Retinal pigment epithelial cell (primary cell): ENCODE measurements at regions not wholly inside any gene's neighbourhood (a gene's known extent, or its start where the extent isn't known, plus 50 kb on each side); places are given as distances from the start of the nearest gene placed in this dataset.

Source experiments
- DNase-seq: peaks from one replicate; pipeline ENCODE4 v3.0.0-alpha.2; 2010; ENCODE audit warnings: low read depth
- H3K4me3 ChIP-seq: 2 replicates; pipeline ENCODE4 v1.5.1; 2011; ENCODE audit warnings: mild to moderate bottlenecking, low read length, control low read depth, moderate library complexity
- TF ChIP-seq, protein P1 (sequence below): conservative IDR thresholded peaks from 2 replicates; pipeline ENCODE4 v1.5.1; 2011; ENCODE audit warnings: low read depth, low read length, control low read depth, inconsistent platforms

DNA sequence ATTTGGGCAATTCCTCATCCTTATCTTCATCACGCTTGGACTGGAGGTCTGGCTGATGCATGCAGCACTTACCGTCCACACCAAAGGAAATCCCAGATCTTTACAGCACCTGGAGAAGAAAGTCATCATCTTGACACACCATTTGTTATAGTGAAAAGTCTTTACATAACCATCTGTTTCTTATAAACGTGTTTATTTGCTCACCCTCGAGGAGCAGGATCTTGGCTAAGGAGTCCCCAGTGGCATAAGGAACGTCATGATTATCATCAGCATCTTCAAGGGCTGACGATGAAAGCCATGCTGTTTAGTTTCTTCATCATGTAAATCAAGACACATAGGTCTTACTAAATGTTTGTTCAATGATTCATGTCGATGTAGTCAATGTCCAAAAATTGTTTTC is 248.8 kb upstream of the ELAC2 start:
- TF ChIP-seq, protein P1, sequence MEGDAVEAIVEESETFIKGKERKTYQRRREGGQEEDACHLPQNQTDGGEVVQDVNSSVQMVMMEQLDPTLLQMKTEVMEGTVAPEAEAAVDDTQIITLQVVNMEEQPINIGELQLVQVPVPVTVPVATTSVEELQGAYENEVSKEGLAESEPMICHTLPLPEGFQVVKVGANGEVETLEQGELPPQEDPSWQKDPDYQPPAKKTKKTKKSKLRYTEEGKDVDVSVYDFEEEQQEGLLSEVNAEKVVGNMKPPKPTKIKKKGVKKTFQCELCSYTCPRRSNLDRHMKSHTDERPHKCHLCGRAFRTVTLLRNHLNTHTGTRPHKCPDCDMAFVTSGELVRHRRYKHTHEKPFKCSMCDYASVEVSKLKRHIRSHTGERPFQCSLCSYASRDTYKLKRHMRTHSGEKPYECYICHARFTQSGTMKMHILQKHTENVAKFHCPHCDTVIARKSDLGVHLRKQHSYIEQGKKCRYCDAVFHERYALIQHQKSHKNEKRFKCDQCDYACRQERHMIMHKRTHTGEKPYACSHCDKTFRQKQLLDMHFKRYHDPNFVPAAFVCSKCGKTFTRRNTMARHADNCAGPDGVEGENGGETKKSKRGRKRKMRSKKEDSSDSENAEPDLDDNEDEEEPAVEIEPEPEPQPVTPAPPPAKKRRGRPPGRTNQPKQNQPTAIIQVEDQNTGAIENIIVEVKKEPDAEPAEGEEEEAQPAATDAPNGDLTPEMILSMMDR, result no peak
- no peak for DNase-seq

DNA sequence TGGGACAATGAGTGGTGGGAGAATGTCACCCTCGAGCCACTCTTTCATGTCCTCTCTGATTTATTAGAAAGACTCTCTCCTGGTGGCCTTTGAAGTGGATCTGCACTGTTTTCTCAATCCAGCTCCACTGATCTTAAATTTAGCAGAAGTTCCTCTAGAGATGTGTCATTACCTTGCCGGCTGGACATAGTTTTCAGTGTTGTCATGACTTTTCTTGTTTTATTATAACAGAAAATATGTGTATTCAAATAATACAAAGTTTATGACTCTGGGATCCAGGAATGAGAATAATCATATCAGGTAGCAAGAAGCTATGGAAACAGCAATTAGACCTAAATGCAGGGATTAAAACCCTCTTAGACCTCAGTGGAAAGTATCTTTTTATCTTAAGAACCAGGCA is 247.5 kb upstream of the ELAC2 start:
- H3K4me3 ChIP-seq, result no peak overlapping the region
- no peak for DNase-seq
- TF ChIP-seq, protein P1, result no peak

More for the DNA sequence above, 248.8 kb upstream of the ELAC2 start:
- no peak overlapping the region for H3K4me3 ChIP-seq

DNA sequence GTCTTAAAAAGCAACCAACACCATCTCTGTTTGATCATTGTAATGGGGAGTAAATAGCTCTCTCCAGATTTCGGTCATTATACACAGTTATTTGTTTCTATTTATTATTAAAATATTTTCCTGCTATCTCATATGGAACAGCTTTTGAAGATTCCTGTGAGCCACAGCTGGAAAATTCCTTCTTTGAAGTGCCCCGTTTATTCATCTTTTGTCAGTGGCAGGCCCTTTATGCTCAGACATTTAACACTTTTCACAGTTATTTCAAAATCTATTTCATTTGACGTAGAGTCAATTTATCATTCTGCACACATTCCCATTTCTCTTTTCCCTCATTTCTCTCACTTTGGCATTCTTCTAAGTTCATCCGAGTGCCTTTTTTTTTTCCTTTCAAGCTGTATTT is 245.9 kb upstream of the ELAC2 start:
- TF ChIP-seq, protein P1, result no peak
- DNase-seq, result no peak
- H3K4me3 ChIP-seq, result no peak overlapping the region

DNA sequence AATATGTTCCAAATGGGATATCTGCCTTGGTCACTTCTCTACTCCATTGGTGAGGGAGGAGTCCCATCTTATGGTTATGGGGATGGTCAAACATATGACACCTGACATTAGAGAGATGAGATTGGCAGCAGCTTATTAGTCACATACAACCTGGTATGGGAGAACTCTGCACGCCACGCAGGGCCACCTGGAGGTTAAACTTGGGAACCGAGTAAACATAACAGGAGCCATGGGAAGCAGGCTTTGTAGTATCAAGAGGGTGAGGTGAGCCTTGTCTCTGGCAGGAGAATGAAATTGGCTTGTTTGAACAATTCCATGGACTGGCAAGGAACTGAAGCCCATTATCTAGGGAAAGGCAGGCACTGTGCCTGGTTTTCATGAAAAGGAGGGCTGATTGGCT is 238.7 kb upstream of the ELAC2 start:
- TF ChIP-seq, protein P1, result no peak
- DNase-seq, result no peak
- H3K4me3 ChIP-seq, result no peak overlapping the region

DNA sequence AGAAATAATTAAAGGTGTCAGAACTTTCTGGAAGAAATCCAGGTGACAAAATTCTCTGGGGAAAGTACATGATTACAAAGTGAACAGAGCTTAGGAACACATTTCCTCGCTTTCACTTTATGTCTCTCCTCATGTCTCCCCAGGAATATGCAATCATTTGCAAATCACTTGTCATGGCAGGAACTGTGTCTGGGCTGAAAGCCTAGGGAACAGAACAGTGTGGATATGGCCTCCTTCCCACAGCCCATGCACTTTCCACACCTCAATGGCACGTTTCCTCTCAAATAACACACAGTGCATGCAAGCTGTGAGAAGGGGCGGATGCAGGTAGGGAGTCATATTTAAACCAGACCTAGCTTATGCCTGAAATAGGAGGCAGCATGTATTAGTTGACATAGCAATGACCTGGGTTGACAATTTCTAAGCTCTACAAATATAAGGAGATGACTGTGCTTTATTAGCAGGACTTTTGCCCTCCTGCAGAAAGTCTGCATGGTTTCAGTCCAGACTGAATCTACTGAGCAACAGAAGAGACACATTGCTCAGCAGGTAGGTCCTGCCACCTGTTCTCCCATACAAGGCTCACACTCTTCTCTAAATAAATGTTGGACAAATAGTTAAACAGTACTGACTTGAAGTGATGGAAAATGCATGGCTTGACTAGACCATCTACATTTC is 236.0 kb upstream of the ELAC2 start:
- TF ChIP-seq, protein P1, result no peak
- no peak overlapping the region for H3K4me3 ChIP-seq
- DNase-seq, result no peak

DNA sequence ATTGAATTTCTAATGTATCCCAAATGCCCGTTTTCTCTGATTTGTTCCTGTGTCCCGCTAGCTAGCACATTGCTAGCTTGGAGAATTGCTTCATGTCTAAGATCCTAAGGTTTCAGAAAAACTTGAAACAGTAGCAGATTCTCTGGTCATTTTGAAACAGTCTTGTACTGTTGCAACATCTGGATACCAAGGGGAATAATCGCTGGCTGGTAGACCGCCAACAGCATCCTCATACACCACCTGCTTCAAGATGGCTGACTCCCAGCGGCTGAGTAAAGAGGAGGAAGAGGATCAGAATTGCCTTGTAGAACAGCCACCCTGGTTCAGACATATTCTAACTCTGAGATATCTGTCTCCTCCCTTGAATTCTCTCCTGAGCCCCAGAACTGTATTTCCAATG is 226.7 kb upstream of the ELAC2 start:
- TF ChIP-seq, protein P1, result no peak
- no peak for DNase-seq
- no peak overlapping the region for H3K4me3 ChIP-seq

DNA sequence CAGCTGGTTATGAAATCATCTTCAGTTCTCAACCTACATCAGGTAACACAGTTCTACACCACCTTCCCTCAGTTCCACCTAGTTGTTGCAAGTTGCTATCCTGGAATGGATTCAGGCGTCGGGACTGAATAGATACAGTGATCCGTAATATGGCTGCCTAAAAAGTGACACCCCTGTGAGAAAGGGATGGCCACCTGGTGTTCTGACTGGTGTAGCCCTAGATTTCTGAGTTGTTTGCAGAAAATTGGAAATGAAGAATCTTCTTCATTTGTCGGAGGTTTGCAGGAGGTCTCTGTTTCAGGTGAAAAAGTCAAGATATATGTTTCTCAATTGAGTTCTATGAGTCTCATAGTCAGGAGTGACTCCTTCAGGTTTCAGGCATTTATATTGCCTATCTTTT is 225.8 kb upstream of the ELAC2 start:
- no peak overlapping the region for H3K4me3 ChIP-seq
- TF ChIP-seq, protein P1, result no peak
- DNase-seq, result no peak
